Islet of Langerhans (tissue), 1 donor: ENCODE measurements at regions not wholly inside any gene's neighbourhood (a gene's known extent, or its start where the extent isn't known, plus 50 kb on each side); places are given as distances from the start of the nearest gene placed in this dataset.

Experiments
- FAIRE-seq: peaks from one replicate; lab custom pipeline; 2011; peaks lifted over from hg19 to GRCh38; lab: Jason Lieb, UNC

DNA sequence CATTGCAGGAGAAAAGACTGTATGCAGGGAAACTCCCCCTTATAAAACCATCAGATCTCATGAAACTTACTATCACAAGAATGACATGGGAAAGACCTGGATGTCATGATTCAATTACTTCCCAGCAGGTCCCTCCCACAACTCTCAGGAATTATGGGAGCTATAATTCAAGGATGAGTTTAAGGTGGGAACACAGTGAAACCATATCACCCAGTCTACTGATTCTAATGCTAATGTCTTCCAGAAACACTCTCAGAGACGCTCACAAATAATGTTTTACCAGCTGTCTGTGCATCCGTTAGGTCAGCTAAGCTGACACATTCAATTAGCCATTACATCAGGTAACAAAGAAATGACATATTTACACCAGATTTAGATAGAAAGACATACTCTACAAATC lies 637.9 kb downstream of the NLGN4Y start:
- no peak for FAIRE-seq

DNA sequence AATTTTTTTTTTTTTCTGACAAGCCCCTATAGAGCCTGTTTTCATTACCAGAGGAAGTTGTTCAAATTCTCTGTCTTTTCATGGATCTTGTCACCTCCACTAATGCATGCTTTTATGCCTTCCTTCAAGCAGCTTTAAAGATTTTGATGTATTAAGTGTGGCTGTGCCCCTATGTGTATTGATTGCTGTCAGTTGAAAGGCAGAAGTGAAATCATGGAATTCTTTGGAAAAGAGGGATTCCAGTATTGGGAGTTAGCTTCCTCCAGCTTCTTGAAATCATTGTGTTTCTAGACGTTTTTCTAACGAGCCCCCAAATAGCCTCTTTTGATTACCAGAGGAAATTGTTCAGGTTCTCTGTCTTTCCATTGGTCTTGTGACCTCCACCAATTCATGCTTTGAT lies 655.6 kb downstream of the NLGN4Y start:
- no peak for FAIRE-seq

DNA sequence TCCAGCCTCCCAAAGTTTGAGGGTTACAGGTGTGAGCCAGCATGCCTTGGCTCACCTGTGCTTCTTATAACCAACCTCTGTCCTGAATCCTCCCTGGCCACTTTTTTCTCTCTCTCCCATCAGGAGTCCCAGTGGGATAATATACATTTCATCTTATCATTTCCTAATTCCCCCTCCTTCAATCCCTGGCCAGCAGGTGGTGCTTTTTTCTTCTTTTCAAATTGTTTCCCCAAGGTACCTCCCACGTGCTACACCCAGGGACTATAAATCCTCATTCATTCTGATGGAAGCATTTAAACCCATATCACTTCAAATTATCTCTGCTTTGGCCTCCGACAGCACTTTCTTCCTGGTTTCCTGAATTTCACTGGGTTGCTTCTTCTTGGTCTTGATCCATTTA lies 704.7 kb downstream of the NLGN4Y start:
- FAIRE-seq, result no peak

DNA sequence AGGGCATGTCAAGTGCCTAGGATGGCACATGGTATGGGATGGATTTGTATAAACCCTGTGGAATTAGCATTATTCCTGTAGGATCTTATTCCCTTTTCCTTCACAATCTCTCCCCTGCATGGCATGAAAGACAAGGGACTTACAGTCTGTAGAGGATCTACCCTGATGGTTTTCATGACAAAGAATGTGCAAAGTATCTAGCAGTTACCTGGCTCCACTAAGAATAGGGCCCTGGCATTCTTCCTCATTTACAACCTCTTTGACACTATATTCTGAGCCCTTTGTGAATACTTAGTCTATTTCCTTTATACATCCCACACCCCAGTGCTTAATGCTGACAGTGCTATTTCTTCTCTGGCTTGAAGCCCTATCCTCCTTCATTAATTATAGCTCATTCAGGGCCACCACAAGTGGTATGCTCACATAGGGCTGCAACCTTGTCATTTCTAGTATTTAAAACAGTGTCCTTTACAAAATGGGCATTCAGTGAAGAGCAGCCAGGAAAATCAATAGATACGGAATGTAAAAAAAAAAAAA lies 715.3 kb downstream of the NLGN4Y start:
- FAIRE-seq, result no peak

DNA sequence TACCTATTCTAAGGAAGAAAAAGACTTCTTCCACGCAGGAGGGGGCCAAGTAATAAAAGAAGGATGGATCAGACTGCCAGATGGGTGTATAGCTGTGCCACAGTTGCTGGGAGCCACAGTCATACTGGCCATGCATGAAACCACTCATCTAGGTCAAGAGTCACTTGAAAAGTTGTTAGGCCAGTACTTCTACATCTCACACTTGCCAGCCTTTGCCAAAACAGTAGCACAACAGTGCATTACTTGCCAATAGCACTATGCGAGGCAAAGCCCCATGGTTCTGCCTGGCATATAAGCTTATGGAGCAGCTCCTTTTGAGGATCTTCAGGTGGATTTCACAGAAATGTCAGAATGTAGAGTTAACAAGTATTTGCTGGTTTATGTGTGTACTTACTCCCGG lies 735.0 kb downstream of the NLGN4Y start:
- FAIRE-seq, result no peak

DNA sequence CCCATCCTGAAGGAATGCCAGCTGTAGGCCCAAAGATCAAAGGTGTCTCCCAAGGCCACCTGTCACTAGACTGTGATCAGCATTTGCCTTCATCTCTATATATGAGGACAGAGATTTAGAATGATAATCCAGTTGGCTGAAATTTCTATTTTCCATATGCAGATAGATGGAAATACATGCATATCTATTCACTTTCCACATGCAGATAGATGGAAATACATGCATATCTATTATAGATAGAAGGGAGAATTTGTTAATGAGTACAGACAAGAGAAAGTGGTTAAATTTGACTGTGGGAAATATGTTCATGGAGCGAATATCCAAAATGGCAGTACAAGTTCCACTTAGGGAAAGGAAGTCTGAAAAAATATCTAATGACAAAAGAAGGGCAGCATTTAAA lies 762.2 kb downstream of the NLGN4Y start:
- no peak for FAIRE-seq

- FAIRE-seq, result no peak
Measured at GRCh38 chrY:15289821-15290220, 765.5 kb downstream of the NLGN4Y start.

DNA sequence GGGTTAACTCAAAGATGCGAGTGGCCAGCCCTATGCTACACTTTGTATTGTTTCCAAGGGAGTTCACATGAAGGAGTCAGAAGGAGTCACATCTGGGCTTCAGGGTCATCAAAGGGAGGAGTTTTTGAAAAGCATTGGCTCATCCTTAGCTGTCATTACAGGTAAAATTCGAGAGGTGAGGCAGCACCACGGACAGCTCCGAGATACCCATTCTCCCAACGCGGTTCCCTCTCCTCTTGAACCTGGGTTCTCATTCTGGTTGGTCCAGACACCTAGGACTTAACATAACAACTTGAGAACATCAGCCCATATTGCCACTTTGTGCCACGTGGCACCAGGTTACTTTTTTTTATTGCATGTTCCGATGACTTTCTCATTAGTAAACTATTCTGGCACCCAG lies 768.6 kb downstream of the NLGN4Y start:
- FAIRE-seq, result no peak

- no peak for FAIRE-seq
Measured at GRCh38 chrY:15301879-15302278, 777.5 kb downstream of the NLGN4Y start.

DNA sequence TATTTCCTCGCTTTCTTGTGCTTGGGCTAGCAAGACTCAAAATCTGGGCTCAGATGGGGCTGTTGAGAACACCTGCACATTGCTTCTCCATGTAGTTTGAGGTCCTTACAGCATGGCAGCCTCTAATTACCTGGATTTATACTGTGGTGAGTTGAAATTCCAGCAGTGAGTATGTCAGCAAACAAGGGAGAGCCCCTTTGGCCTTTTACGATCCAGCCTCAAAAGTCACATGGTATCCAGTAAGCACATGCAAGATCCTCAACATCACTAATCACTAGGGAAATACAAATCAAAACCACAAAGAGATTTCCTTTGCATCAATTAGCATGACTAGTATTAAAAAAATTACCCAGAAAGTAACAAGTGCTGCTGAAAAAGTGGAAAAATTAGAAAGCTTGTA lies 787.8 kb downstream of the NLGN4Y start:
- FAIRE-seq, result no peak

DNA sequence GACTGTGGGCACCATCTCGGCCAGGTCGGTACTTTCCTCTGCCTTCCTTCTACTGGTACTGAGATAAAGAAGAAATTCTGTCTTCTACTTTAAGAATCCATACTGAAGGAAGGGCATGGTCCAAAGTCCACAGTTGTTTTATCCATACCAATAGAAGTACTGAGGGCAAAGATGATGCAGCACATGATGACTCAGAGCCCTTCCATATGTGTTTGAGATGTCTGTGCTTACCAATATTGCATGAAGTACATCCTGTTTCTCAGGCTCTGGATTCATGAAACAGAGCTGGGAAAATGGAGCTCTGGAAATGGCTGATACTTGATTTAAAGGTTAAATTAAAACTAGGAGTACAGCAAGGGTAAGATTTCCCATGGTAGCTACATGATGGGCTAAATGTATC lies 799.9 kb downstream of the NLGN4Y start:
- no peak for FAIRE-seq

DNA sequence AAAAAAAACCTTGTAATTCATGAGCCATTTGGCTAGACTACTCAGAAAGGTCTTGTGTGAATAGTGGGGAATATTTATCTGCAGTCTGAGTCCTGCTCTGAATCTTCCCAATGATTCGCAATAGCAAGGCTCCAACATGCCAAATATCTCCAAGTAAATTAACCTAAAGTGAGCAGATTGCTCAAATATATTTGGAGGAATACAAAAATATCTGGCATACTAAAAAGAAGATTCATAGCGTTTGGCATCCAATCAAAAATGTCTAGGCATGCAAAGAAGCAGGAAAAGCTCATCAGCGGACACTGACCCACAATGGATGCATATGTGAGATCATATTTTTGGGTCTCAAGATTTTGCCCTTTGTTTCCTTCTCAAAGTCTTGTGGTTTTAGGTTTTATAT lies 800.9 kb downstream of the NLGN4Y start:
- no peak for FAIRE-seq

DNA sequence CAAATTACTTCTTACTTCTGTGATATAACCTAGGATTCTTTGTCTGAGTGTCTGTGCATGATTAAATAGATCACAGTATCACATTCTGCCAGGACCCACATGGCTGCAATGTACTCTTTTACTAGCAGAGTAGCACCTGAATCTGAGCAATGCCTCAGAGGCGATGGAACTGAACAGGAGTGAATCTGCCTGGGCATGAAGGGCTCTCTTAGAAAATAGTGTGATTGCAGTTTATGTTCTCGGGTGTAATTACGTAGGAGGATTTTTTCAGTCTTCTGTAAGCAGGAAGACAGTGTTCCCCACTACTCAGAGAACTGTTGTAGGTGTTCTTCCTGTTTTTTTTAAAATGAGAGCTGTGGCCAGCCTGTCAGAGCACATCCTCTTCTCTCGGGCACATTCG lies 802.3 kb downstream of the NLGN4Y start:
- FAIRE-seq, result no peak

DNA sequence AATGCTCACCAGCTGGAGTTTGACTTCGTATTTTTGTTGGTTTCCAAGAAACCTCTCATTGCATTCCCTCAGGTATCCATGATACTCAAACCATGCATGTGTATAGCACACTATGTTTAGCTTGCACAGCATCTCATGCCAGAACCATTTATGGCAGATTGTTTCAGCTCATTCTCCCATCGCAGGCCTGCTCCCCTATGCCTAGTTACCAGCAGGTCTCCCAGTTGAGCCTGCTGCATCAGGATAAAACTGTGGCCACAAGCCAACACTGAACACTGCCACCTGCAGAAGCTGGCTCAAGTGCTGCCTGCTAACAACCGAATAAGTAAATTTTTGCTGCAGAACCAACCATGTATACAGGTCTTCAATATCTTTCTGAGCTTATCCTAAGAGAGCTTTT lies 804.5 kb downstream of the NLGN4Y start:
- FAIRE-seq, result no peak

- no peak for FAIRE-seq
Measured at GRCh38 chrY:15343522-15343921, 819.2 kb downstream of the NLGN4Y start.

DNA sequence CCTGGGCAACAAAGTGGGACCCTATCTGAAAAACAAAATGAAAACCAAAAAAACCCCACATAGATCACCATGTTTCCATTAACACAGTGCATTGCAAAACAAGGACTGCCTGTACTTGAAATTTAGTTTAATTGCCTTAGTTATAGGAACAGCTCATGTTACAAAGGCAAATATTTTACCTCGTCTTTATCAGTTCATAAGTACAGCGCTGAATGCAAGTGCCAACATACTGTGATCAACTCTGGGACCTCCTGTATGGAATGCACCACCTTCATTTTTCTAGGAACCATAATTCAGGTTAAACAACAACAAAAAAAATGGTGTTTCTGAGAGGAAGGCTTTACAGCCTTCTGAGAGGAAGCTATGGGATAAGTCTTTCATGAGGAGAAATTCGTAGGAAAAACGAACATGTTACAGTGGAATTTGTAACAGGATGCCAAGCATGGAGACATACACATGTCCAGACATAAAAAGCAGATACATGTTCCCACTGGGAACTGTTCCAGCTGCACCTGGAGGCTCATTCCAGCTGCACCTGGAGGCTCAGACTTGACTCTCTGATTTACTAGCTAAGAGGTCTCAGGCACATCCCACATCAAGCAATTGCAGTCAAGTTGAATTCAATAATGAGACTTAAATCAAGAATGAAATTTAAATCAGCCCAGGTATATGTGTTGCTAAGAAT lies 821.3 kb downstream of the NLGN4Y start:
- FAIRE-seq, result no peak

DNA sequence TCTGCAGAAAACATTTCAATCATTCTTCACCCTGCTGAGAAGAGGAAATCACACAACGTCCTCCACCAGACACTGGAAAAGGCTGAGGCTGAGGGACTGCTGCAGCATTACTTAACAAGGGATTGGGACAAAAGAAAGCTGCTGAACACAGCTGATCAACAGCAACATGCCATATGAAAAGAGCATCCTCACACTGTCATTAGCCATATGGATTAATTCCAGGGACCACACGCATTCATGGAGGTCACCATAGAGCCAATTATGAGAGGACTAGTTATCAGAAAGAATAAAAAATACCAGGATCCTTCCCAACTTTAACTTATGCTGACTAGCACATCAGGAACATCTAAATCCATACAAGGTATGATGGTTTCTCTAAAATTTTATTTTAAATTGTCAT lies 825.0 kb downstream of the NLGN4Y start:
- FAIRE-seq, result no peak

DNA sequence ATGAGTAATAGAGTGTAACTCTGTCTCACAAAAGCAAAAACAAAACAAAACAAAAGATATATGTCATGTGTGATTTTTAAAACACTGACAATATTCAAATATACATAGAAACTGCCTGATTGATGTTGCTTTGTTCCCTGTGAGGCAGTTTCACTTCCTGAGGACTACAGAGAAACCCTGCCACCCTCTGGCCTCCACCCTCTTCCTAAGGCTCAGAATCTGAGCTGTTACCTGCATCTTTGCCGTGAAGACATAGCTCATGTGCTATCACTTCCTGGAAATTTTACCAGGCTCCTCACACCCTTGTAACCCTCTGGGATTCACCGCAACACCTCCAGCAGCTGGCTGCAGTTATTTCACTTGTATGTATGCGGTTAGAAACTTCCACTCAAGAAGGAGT lies 831.0 kb downstream of the NLGN4Y start:
- no peak for FAIRE-seq

DNA sequence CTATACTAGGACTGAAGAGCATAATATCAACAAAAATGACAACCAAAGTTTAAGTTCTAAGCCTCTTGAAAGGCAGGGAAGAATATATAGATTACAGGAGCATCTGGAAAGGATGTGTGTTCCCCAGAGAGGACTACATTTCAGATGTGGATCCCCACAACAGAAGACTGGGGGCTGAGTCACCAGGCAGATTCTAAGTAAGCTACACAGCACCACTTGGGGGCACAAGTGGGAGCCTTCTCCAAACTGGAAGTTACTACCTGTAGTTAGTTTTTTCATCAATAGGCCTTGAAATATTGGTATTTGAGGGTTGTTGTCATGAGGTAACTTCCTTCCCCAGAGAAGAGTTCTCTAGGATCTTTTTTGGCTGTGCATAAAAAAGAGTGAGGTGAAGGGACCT lies 836.1 kb downstream of the NLGN4Y start:
- no peak for FAIRE-seq

DNA sequence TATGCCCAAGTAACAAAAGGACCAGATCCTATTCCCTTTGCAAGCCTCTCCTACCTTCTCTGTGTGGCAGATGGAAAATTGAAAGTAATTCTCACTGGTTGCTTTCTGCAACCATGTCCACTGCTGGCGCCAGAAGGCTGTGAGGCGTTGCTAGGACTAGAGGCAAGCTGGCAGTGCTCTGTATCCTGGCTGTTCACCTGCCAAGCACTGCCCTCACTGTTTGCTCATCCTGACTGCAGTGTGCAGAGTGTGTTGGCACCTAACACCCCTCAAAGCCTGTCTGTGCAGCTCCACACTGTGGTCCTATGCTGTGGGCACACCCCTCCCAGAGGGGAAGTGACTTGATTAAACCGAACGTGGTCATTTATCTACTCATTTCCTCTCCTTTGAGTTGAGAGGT lies 840.7 kb downstream of the NLGN4Y start:
- FAIRE-seq, result no peak

DNA sequence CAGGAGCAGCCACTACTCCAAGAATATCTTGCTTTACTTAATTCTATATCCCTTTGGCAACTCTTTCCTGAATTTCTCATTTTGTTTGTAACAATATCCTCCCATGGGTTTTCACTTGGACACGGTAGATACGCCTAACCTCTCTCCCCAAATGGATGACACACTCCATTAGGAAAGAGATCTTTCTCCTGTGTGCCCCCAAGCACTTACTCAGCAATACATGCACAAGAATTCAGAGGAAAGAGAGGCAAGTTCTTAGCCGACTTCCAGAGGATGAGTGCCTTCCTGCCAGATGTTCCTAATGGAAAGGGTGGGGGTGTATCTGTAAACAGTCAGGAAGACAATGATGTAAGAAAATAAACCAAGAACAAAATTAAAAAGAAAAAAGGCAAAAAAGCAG lies 844.5 kb downstream of the NLGN4Y start:
- no peak for FAIRE-seq

DNA sequence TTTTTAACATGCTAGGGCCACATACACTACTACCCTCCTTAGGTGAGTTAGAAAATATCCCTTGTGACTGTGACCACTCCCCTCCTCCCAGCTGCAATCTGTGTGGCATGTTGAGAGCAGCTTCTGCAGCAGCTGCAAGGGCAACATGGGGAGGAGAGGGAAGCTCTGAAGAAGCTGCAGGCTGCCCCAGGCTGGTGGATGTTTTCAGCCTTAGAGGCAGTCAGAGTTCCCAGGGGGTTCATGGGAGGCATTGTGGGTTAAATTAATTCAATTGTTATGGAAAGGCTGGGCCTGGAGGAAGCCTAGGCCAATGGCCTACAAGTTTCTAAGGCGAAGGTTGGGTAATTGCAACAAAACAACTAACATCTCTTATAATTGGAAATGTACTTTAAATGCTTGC lies 860.8 kb downstream of the NLGN4Y start:
- FAIRE-seq, result no peak

- FAIRE-seq, result no peak
Measured at GRCh38 chrY:15397556-15398280, 873.4 kb downstream of the NLGN4Y start.

- no peak for FAIRE-seq
Measured at GRCh38 chrY:15402451-15402850, 878.1 kb downstream of the NLGN4Y start.
